Osteoblast (primary cell): ENCODE measurements at regions not wholly inside any gene's neighbourhood (a gene's known extent, or its start where the extent isn't known, plus 50 kb on each side); places are given as distances from the start of the nearest gene placed in this dataset.
"Not testable (repeated sequence)": the region's sequence is repeated elsewhere in the genome, so short reads cannot be mapped to it uniquely, and the experiment has no call there.

Experiments used
- DNase-seq: peaks from one replicate; pipeline ENCODE4 v3.0.0; 2011; ENCODE audit warnings: low spot score, mixed read lengths; ENCODE audit not compliant: insufficient read length; ENCODE audit errors: missing footprints
- H2AFZ ChIP-seq: 2 replicates; pipeline ENCODE4 v1.6.0; 2011; ENCODE audit warnings: mild to moderate bottlenecking, low read length
- H3K27ac ChIP-seq: 2 replicates; pipeline ENCODE4 v1.5.1; 2011; ENCODE audit warnings: mild to moderate bottlenecking, low read depth, low read length, moderate library complexity
- H3K27me3 ChIP-seq: 2 replicates; pipeline ENCODE4 v1.6.0; 2012; ENCODE audit warnings: mild to moderate bottlenecking, control low read depth, inconsistent platforms, low read length, moderate library complexity; ENCODE audit not compliant: insufficient read depth
- H3K36me3 ChIP-seq: 2 replicates; pipeline ENCODE4 v1.5.1; 2011; ENCODE audit warnings: mild to moderate bottlenecking, low read length, control low read depth, moderate library complexity; ENCODE audit not compliant: insufficient read depth
- H3K4me1 ChIP-seq: 2 replicates; pipeline ENCODE4 v1.5.1; 2011; ENCODE audit warnings: mild to moderate bottlenecking, low read length, control low read depth, moderate library complexity; ENCODE audit not compliant: insufficient read depth
- H3K4me2 ChIP-seq: 2 replicates; pipeline ENCODE4 v1.6.0; 2011; ENCODE audit warnings: mild to moderate bottlenecking, low read length; ENCODE audit not compliant: insufficient read depth
- H3K4me3 ChIP-seq: fragments of 200-600 bp; sonication (generic); 3 replicates; pipeline ENCODE4 v1.5.1; 2012; ENCODE audit warnings: mild to moderate bottlenecking, low read length, inconsistent platforms; ENCODE audit not compliant: insufficient read depth
- H3K79me2 ChIP-seq: 2 replicates; pipeline ENCODE4 v1.6.0; 2012; ENCODE audit warnings: mild to moderate bottlenecking, low read length, control low read depth, inconsistent platforms; ENCODE audit not compliant: insufficient read depth
- H3K9me3 ChIP-seq: 2 replicates; pipeline ENCODE4 v1.5.1; 2011; ENCODE audit warnings: low read depth, low read length, control low read depth
- H4K20me1 ChIP-seq: 2 replicates; pipeline ENCODE4 v1.6.0; 2012; ENCODE audit warnings: mild to moderate bottlenecking, low read length, control low read depth; ENCODE audit not compliant: insufficient read depth
- CTCF ChIP-seq: IDR thresholded peaks from 2 replicates; pipeline ENCODE4 v1.5.1; 2011; ENCODE audit warnings: mild to moderate bottlenecking, low read depth, low read length, moderate library complexity; ENCODE audit errors: extremely low read depth

- H3K9me3 ChIP-seq = no peaks in the 10 kb centered on the region
- DNase-seq = no peak
- H3K4me3 ChIP-seq = no peak overlapping the region
- H3K79me2 ChIP-seq = no peaks in the 10 kb centered on the region
- no peaks in the 10 kb centered on the region for H3K4me1 ChIP-seq
- no peaks in the 10 kb centered on the region for H4K20me1 ChIP-seq
- H2AFZ ChIP-seq = no peak overlapping the region
- H3K4me2 ChIP-seq = no peak overlapping the region
- H3K27me3 ChIP-seq = no peaks in the 10 kb centered on the region
- H3K27ac ChIP-seq = no peak overlapping the region
- no peaks in the 10 kb centered on the region for H3K36me3 ChIP-seq
- no peak for TF ChIP-seq CTCF
Observed at GRCh38 chr1:121443001-121443540, 258.3 kb downstream of the SRGAP2C start.

- H3K4me2 ChIP-seq = no peak overlapping the region
- no peaks in the 10 kb centered on the region for H3K27me3 ChIP-seq
- no peak overlapping the region for H2AFZ ChIP-seq
- no peaks in the 10 kb centered on the region for H4K20me1 ChIP-seq
- no peaks in the 10 kb centered on the region for H3K4me1 ChIP-seq
- no peak for TF ChIP-seq CTCF
- no peak overlapping the region for H3K4me3 ChIP-seq
- no peak overlapping the region for H3K27ac ChIP-seq
- DNase-seq = no peak
- no peaks in the 10 kb centered on the region for H3K36me3 ChIP-seq
- no peaks in the 10 kb centered on the region for H3K9me3 ChIP-seq
- no peaks in the 10 kb centered on the region for H3K79me2 ChIP-seq
Observed at GRCh38 chr1:121444096-121444495, 259.3 kb downstream of the SRGAP2C start.

GRCh38 chr1:121445679-121446078 is 260.9 kb downstream of the SRGAP2C start:
- H2AFZ ChIP-seq = no peak overlapping the region
- no peaks in the 10 kb centered on the region for H3K36me3 ChIP-seq
- no peaks in the 10 kb centered on the region for H3K9me3 ChIP-seq
- H3K27ac ChIP-seq = no peak overlapping the region
- no peak for TF ChIP-seq CTCF
- no peak for DNase-seq
- H3K27me3 ChIP-seq = no peaks in the 10 kb centered on the region
- H4K20me1 ChIP-seq = no peaks in the 10 kb centered on the region
- H3K4me1 ChIP-seq = no peaks in the 10 kb centered on the region
- H3K4me3 ChIP-seq = no peak overlapping the region
- no peak overlapping the region for H3K4me2 ChIP-seq
- H3K79me2 ChIP-seq = no peaks in the 10 kb centered on the region

- not testable (repeated sequence) for H3K4me1 ChIP-seq, H3K27me3 ChIP-seq, H3K4me2 ChIP-seq, H3K4me3 ChIP-seq, DNase-seq, H2AFZ ChIP-seq, H4K20me1 ChIP-seq, H3K36me3 ChIP-seq, H3K9me3 ChIP-seq, H3K27ac ChIP-seq, H3K79me2 ChIP-seq
- TF ChIP-seq CTCF = peak; percentile 45
Observed at GRCh38 chr1:121447280-121447923, 262.6 kb downstream of the SRGAP2C start.

GRCh38 chr1:121448064-121448463 is 263.3 kb downstream of the SRGAP2C start:
- H3K4me2 ChIP-seq, H2AFZ ChIP-seq, H3K27ac ChIP-seq, H3K27me3 ChIP-seq, H4K20me1 ChIP-seq, H3K4me3 ChIP-seq, H3K9me3 ChIP-seq, DNase-seq, H3K79me2 ChIP-seq, H3K36me3 ChIP-seq, H3K4me1 ChIP-seq: not testable (repeated sequence)
